Mucosa of descending colon (tissue), 3 donors: ENCODE measurements at regions not wholly inside any gene's neighbourhood (a gene's known extent, or its start where the extent isn't known, plus 50 kb on each side); places are given as distances from the start of the nearest gene placed in this dataset.
"Not testable (repeated sequence)": the region's sequence is repeated elsewhere in the genome, so short reads cannot be mapped to it uniquely, and the experiment has no call there.

Experiments used
- ATAC-seq: fragments of 200-7000 bp; cut with Tn5 transposase; one replicate; pipeline ENCODE4 v1.9.1; 2020; ENCODE audit warnings: mild to moderate bottlenecking, moderate library complexity
- DNase-seq, 3 donors: peaks; one replicate each; pipeline ENCODE4 v3.0.0-alpha.2; 2020
- H3K36me3 ChIP-seq: fragments of 200-600 bp; one replicate; pipeline ENCODE4 v1.8.0; 2021; ENCODE audit warnings: low read depth, mild to moderate bottlenecking
- H3K4me1 ChIP-seq: fragments of 200-600 bp; one replicate; pipeline ENCODE4 v1.8.0; 2021; ENCODE audit warnings: low read depth, mild to moderate bottlenecking
- H3K4me3 ChIP-seq: fragments of 200-600 bp; one replicate; pipeline ENCODE4 v1.8.0; 2021; ENCODE audit warnings: mild to moderate bottlenecking
- H3K9me3 ChIP-seq: fragments of 200-600 bp; one replicate; pipeline ENCODE4 v1.8.0; 2021; ENCODE audit warnings: mild to moderate bottlenecking
- intact Hi-C, 2 donors: fragments of 100-400 bp; cut with DNase I in 1 of 2; cut with micrococcal nuclease in 1 of 2; formaldehyde crosslinking; loops; one replicate each; pipeline versions ENCODE4 v1.11.0 to v1.11.1; 2022; cut with DNase I, micrococcal nuclease
- TF ChIP-seq, protein P1 (sequence below): fragments of 200-600 bp; IDR thresholded peaks from one replicate; pipeline ENCODE4 v1.8.0; 2022; ENCODE audit warnings: antibody characterized with exemption, mild to moderate bottlenecking
- donor health status: DM: no; HTN: no; CAD: no; lungs with moderate emphysema.
- donor health status: DM: no; HTN: no; CAD: no.
- donor health status: DM: no; HTN: yes; CAD: no.

DNA sequence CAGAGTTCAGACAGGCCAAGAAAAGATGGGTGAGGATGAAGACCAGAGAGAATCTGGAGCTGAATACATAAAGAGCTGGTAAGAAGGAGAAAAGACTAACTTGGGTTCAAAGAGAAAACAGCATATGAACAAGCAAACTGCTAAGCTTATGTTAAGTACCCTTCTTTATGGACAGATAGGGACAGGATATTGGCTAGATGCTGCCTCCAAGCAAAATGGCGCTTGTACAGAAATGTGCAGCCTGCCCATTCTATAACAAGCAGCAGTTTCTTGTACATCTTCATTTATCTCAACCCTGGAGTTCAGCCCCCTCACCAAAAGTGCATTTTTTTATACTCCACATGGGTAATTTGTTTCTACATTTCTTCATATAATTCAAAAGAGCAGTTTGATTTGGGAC is 184.5 kb downstream of the RMST start:
- intact Hi-C loops: no loop called here
- ATAC-seq: no peak
- TF ChIP-seq, protein P1, sequence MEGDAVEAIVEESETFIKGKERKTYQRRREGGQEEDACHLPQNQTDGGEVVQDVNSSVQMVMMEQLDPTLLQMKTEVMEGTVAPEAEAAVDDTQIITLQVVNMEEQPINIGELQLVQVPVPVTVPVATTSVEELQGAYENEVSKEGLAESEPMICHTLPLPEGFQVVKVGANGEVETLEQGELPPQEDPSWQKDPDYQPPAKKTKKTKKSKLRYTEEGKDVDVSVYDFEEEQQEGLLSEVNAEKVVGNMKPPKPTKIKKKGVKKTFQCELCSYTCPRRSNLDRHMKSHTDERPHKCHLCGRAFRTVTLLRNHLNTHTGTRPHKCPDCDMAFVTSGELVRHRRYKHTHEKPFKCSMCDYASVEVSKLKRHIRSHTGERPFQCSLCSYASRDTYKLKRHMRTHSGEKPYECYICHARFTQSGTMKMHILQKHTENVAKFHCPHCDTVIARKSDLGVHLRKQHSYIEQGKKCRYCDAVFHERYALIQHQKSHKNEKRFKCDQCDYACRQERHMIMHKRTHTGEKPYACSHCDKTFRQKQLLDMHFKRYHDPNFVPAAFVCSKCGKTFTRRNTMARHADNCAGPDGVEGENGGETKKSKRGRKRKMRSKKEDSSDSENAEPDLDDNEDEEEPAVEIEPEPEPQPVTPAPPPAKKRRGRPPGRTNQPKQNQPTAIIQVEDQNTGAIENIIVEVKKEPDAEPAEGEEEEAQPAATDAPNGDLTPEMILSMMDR: no peak
- peaks cover 17% of the 10 kb centered on the region for H3K9me3 ChIP-seq
- DNase-seq: no peak
- no peaks in the 10 kb centered on the region for H3K4me1 ChIP-seq
- H3K36me3 ChIP-seq: no peaks in the 10 kb centered on the region
- no peak overlapping the region for H3K4me3 ChIP-seq

DNA sequence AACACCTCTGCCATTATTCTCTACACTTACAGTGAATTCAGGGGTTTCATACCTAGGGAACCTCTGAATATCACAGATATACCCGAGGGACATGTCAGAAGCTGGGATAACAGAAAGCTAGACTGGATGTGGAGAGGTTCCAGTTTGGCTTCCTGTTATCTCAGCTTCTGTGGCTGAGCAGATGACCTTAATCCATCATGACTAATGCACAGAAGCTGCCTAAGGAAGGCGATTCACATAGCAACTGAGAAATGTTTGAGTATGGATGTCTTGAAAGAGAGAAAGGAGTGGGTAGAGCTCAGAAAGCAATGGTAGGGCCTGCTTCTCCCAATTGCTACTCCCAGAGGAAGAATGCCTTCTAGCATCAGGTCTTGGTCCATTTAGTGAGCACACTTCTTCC is 187.6 kb downstream of the RMST start:
- TF ChIP-seq, protein P1: no peak
- intact Hi-C loops: no loop called here
- no peaks in the 10 kb centered on the region for H3K36me3 ChIP-seq
- H3K9me3 ChIP-seq: peaks cover 12% of the 10 kb centered on the region
- no peak for ATAC-seq
- no peak overlapping the region for H3K4me3 ChIP-seq
- no peak for DNase-seq
- H3K4me1 ChIP-seq: no peaks in the 10 kb centered on the region

DNA sequence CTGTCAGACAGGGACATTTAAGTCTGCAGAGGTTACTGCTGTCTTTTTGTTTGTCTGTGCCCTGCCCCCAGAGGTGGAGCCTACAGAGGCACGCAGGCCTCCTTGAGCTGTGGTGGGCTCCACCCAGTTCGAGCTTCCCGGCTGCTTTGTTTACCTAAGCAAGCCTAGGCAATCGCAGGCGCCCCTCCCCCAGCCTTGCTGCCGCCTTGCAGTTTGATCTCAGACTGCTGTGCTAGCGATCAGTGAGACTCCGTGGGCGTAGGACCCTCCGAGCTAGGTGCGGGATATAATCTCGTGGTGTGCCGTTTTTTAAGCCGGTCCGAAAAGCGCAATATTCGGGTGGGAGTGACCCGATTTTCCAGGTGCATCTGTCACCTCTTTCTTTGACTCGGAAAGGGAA is 193.9 kb downstream of the RMST start:
- H3K4me3 ChIP-seq, H3K4me1 ChIP-seq, ATAC-seq, intact Hi-C loops, H3K36me3 ChIP-seq, DNase-seq: not testable (repeated sequence)
- peaks cover 18% of the 10 kb centered on the region for H3K9me3 ChIP-seq

DNA sequence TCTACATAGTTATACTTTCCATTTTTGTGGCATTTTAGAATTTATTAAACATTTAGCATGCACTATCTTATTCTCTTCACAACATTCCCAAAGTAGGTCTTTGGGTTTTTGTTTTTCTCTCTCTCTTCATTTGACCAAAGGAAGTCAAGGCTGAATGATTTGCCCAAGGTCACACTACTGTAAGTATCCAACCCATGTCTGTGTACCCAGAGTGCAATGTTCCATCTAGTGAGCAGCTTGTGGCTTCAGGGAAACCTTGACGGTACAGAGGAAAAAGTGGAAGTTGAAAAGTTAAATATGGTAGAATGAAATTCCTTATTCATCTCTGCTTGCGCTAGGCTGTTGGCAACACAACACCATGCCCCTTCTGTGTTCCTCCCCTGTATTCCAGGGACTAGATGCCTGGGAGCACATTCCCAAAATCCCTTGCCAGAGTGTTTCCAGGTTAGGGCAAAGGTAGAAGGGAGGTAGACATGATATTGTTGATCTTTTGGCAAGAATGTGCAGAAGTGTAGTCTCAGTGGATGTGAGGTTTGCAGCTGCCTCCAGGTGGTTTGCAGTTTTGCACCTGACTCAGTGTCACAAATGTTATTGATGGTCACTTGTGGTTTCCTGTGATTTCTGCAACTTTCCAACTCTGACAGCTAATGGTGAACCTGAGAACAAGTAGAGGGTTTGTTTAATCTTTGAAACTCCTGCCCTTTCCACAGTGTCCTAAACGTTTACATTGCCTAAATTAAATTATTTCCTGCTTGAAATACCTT is 196.7 kb downstream of the RMST start:
- TF ChIP-seq, protein P1: no peak
- Histone ChIP-seq H3K4me1 (no peaks in the 10 kb centered on the region), H3K4me3 (no peak overlapping the region), H3K9me3 (peaks cover 21% of the 10 kb centered on the region), H3K36me3 (no peaks in the 10 kb centered on the region)
- intact Hi-C loops: no loop called here
- no peak for ATAC-seq
- DNase-seq: no peak

DNA sequence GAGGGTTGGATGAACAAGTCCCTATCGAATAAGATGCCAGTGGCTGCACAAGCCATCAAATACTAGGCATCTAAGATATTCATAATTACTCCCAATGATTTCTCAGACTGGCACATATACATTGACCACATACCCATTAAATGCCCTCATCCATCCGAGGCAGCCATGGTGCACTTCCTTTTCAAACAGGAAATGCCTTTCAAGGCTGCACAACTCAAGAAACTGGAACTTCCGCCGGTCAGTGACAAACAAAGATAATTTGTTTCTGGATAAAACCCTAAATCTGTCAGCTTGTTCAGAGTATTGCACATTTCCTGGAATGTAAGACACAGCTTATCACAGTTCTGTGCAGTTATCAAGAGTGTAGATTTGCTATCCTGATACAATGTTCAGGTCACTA is 203.7 kb downstream of the RMST start:
- intact Hi-C loops: no loop called here
- DNase-seq: no peak

DNA sequence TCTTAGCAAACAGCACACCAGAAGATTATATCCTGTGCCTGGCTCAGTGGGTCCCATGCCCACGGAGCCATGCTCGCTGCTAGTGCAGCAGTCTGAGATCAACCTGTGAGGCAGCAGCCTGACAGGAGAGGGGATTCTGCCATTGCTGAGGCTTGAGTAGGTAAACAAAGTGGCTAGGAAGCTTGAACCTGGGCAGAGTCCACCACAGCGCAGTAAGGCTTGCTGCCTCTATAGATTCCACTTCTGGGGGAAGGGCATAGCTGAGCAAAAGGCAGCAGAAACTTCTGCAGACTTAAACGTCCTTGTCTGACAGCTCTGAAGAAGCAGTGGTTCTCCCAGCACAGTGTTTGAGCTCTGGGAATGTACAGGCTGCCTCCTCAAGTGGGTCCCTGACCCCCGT is 210.3 kb downstream of the RMST start:
- TF ChIP-seq, protein P1: no peak
- Histone ChIP-seq H3K9me3 (peaks cover 21% of the 10 kb centered on the region), H3K36me3 (no peaks in the 10 kb centered on the region), H3K4me3 (no peak overlapping the region), H3K4me1 (no peaks in the 10 kb centered on the region)
- no peak for DNase-seq
- no peak for ATAC-seq
- intact Hi-C loops: no loop called here

More for the DNA sequence above, 203.7 kb downstream of the RMST start:
- Histone ChIP-seq H3K9me3 (peaks cover 23% of the 10 kb centered on the region), H3K4me3 (no peak overlapping the region), H3K36me3 (no peaks in the 10 kb centered on the region), H3K4me1 (no peaks in the 10 kb centered on the region)
- TF ChIP-seq, protein P1: no peak
- ATAC-seq: no peak
